Thyroid gland (tissue), 4 donors: ENCODE measurements at regions not wholly inside any gene's neighbourhood (a gene's known extent, or its start where the extent isn't known, plus 50 kb on each side); places are given as distances from the start of the nearest gene placed in this dataset.

Source experiments
- POLR2A ChIP-seq, 2 donors: fragments of 450-650 bp; IDR thresholded peaks; one replicate each; pipeline ENCODE4 v1.6.1; 2017; ENCODE audit warnings: antibody characterized with exemption in 2 of 2, mild to moderate bottlenecking in 2 of 2, moderate library complexity in 1 of 2
- TF ChIP-seq, protein P1 (sequence below), 6 experiments: fragments of 200-600 bp in 3 of 6; fragments of 450-650 bp in 3 of 6; sonication (generic) in 3 of 6; IDR thresholded peaks; one replicate each; pipeline ENCODE4 v1.5.1; 2016 to 2019; ENCODE audit warnings: antibody characterized with exemption in 6 of 6, mild to moderate bottlenecking in 2 of 6, inconsistent platforms in 1 of 6, moderate library complexity in 1 of 6

DNA sequence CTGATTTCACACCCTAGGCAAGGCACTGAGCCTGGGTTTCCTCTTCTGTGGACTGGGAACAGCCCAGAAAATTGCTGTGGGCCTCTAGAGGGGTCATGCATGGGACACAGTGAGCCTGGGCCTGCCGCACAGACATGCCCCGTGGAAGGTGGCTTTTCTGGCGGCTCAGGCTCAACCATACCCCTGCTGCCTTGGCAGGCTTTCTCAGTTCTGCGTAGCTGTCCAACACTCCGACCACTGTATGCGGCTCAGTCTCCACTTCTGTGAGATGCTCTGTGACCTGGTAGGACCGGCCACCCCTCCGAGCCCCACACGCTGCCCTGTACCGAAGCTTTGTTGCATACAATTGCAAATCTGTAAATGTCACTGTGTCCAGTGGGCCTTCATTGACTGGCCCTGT is 126.3 kb downstream of the UQCRFS1 start:
- TF ChIP-seq, protein P1, sequence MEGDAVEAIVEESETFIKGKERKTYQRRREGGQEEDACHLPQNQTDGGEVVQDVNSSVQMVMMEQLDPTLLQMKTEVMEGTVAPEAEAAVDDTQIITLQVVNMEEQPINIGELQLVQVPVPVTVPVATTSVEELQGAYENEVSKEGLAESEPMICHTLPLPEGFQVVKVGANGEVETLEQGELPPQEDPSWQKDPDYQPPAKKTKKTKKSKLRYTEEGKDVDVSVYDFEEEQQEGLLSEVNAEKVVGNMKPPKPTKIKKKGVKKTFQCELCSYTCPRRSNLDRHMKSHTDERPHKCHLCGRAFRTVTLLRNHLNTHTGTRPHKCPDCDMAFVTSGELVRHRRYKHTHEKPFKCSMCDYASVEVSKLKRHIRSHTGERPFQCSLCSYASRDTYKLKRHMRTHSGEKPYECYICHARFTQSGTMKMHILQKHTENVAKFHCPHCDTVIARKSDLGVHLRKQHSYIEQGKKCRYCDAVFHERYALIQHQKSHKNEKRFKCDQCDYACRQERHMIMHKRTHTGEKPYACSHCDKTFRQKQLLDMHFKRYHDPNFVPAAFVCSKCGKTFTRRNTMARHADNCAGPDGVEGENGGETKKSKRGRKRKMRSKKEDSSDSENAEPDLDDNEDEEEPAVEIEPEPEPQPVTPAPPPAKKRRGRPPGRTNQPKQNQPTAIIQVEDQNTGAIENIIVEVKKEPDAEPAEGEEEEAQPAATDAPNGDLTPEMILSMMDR (IDR thresholded peaks at IDR 0.05): no peak
- TF ChIP-seq POLR2A (IDR thresholded peaks at IDR 0.05): no peak
